NCI-H1092 (cell line): ENCODE measurements at regions not wholly inside any gene's neighbourhood (a gene's known extent, or its start where the extent isn't known, plus 50 kb on each side); places are given as distances from the start of the nearest gene placed in this dataset.

Source experiments
- DNase-seq: peaks from one replicate; lab custom pipeline; 2025; lab: John Stamatoyannopoulos, UW

DNA sequence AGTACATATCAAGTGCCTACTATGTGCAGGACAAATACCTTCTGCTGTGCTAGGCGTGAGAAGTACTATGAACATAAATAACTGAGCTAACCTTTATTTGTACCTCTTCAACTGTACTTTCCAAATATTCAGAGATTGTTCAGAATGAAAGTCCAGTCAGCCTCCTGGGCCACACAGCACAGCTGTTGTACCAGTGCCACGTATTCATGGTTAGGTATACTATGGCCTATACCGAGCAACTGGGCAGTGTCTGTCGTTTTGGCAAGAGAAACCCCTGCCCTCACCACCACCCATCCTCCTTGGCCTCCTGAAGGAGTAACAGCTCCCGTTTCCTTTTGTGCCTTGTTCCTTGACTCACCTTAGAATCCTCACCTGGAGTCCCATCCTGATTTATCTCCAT lies 53.0 kb downstream of the RASSF10 start:
- no peak for DNase-seq

DNA sequence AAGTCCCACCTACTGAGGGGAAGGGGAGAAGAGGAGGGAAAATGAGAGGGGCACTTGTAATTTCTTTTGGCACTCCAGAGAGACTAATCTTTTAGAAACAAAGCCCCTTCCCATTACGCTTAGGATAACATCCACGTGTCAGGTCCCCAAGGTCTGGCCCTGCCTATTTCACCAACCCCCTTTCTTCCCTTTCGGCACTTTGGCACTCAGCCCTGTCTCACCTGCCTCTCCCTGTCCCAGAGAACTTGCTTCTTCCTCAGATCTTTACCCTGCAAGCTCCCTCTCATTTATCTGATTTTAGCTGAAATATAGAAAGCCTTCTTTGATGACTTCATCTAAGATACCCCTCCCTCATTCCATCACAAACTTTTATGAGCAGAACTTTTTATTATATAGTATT lies 55.5 kb downstream of the RASSF10 start:
- DNase-seq, result no peak

DNA sequence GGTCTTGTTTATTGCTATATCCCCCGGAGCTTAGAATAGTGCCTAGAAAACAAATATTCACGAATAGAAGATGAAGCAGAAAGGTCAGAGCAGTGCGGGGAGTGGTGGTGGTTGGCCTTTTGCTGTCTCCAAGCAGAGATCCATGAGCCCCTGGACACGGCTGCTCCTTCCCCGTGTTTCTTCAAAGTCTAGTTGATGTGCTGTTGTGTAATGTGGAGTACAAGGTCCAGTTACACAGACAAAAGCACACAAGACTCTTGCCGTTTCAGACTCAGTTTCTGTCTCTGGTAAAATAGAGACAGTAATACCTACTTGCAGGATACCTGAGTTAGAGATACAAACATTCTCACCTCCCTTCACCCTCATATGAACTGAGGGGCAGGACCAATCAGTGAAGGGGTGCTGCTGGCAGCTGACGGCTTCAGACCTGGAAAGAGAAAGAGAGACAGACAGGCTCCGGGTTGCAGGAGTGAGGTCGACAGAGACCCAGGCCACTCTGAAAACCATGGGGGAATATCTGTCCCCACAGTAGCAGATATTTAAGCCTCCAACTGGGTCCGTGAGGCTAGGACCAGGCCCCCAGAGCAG lies 56.2 kb downstream of the RASSF10 start:
- no peak for DNase-seq

DNA sequence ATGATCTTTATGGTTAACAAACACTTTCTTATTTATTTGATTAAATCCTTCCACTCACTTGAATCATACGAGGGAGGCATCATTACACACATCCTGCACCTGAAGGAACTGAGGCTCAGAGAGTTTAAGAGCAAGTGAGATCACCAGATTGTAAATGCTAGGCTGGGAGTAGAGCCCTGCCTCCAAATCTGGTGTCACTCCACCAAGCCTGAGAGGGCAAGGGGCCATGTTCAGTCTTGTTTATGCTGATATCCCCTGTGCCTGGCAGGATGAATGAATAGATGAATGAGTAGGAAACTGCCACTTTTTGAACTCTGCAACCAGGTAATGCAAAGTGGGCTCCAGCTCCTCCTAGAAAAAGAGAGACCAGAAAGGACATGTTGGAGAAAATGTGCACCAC lies 59.1 kb downstream of the RASSF10 start:
- no peak for DNase-seq

DNA sequence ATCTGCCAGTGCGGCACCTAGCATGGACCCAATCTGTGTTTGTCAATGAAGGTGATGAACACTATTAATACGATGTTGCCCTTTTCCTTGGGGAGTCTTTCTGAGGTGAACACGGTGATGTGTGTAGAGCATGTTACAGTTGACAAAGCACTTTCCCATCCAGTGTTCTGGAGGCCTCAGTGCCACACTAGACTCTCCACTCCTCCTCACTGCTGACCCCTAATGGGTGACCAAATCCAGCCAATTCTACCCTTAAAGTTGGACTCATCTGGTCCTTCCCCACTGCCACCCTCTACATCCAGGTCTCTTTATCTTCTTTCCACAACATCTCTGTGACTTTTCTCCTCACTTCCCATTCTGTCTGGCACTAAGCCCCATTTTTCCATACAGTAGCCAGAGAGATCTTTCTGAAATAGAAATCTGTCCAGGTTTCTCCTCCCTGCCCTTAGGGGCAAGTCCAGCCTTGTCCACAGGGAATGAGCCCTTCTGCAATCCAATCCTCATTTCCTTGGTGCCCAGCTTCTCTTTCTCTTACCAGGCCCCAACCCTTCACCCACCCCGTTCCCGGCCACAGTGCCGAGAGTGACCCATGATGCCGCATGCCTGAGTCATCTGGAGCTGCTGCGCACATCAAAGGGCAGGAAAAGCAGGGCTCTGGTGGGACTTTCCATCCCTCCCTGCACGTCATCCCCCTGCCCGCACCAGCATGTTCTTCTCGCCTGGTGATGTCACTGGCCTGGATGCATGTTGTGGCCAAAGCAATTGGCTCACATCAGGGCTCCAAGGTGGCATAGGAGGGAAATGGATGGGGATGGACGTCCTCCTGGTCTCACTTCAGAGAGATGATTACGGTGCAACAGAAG lies 64.2 kb downstream of the RASSF10 start:
- DNase-seq, result no peak

DNA sequence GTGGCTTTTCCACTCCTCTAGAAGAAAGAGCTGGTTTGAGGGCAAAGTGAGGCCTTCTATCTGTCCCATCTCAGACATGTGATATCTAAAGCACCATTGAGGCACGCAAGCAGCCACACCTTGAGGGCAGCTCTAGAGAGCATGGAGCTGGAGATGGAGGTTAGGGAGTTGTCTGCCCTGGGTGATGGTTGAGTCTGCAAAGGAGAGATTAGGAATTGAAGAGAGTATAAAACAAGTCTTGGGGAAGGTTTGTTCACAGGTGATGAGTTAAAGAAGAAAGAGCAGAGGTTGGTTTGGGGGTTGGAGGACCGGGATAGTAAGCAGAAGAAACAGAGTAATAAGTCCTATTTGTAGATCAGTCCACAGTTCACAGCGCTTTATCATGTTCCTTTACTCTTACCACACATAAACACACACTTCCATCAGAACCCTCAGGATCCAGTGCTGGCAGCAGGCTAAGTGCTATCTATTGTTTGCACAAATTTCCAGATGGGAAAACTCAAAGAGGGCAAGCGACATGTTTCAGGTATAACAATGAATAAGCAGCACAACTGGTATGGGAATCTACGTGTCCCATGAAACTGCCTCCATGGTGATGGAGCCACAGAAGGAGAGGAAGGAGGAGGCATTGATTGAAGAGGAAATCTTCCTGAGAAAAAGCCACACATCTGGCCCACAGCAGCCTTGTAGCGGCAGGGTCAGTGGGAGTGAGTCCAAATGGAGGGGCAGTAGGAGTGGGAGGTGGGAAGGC lies 65.8 kb downstream of the RASSF10 start:
- no peak for DNase-seq

DNA sequence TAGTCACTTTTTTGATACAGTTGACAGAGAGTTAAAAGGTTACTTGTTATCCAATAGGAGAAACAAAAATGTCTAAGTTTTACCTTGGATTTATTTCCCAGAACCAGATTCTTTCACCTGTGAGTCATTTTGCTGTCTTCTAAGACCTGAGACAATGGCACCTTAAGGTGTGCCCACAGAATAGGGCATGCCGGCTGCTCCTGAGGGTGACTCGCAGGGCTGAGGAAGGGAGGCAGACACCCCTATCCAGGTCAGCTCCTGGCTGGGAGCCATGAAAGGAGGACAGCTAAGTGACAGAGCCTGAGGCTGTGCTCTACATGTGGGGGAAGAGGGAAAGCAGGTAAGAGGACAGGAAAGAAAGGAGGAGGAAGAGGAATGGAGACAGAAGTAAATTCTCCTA lies 67.8 kb downstream of the RASSF10 start:
- DNase-seq, result no peak

DNA sequence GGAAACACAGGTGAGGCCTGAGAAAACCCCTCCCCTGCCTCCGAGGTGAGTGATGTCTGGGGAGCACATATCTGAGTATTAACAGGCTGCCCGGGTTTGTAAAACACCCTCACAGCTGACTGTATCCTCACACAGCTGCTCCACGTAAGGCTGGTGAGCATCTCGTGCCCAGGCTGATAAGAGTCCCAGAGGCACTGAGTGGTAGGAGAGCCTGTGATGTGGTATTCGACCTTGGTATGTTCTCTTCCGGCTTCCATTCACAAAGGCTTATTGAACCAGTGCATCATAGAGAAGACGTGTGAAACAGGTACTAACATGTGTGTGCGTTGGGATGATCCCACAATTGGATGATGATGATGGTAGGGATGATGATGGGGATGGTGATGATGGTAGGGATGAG lies 71.7 kb downstream of the RASSF10 start:
- no peak for DNase-seq

DNA sequence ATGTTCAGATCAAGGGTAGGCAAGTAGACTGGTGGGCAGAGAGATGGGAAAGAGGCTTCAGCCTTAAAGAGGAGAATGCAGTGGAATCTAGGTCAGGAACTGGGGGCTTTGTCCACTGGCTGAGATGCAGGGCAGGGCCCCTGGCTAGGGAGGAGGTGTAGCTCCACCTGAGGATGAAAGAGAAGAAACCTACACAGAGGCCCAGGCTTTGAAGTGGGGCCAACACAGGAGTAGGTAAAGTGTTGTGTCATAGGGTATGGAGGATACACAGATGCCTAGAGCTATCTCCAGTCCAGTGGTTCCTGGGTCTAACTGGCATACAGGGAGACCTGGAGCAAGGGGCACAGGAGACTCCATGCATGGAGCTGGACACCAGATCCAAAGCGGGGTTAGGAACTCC lies 73.5 kb downstream of the RASSF10 start:
- DNase-seq, result no peak

DNA sequence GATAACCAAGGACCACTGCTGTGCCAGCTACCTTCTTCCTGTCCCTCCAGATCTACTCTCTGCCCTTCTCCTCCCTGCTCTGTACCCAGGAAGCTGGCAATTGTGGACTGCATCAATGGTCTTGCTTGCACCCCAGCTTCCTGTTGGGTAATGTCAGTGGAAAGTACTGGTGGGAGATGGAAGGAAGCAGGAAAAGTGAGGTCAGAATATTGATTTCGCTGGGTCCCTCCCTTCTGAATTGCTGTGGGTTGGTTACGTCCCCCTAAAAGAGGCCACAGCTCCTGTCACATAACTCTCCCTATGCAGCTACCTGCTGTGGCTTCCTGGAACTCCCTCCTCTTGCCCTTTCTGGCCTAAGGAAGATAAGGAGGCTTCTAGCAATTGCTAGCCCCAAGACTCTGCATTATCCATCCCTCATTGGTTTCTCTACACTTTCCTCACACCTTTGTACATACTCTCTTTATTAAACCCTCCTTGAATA lies 81.2 kb downstream of the RASSF10 start:
- no peak for DNase-seq

DNA sequence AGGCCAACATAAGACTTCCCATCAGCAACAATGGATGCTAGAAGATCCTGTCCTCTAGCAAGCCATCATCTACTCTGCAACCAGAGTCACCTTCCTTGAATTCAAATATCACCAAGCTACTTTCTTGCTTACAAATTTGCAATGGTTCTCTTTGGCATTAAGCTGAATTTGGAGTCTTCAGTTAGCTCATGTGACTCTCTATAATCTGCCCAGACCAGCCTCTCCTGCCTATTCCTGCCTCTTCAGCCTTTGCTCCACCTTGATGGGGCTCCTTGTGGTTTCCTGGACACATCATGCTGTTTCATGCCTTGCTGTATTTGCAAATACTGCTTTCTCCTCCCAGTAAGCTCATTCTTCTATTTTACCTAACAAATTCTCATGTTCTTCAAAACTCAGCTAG lies 82.3 kb downstream of the RASSF10 start:
- no peak for DNase-seq

DNA sequence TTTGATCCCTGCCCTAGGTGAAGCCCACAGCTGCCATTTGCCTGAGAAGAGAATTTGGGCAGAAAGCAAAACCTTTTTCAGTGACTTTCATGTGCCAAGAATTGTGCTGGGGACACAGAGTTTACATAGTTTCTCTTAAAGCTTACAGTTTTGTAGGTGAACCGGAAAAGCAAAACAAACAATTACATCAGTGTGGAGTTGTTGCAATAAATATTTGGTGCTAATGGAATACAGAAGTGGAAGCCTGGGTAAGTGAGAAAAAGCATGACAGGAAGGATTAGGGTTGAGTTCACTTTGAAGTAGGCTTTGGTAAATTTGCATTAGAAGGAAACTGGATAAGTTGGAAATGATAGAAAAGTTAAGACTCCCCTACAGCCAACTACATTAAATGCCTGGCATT lies 82.7 kb downstream of the RASSF10 start:
- DNase-seq, result no peak

DNA sequence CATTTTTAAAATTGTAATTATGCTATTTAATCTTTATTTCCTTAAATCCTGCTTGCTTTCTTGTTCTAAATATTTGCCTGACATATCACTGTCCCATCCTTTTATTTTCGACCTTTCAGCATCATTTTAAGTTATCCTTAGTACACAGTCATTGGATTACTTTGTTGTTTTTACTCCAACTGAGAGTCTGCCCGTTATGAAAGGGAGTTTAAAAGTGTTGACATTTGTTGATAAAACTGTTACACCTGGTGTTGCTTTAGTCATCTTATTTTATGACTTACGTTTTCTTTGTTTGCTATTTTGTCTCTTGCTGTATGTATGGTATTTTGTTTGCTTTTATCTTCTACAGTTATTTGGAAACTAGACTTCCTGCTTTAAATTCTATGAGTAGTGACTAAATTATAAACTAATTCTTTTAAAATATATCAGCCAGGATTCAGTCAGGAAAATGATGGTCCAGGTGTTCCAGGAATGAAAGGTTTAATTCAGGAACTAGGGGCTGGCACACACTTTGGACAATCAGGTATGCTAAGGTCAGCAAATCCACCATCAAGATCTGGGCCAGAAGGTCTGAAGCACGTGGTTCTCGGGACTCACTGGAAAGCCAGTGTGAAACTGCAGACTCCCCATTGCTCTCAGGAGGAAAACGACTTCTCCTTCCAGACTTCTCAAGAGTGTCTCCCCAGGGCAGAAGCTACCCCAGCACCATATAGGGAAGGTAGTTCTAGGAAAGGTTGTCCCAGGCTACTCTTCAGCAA lies 86.0 kb downstream of the RASSF10 start:
- no peak for DNase-seq

DNA sequence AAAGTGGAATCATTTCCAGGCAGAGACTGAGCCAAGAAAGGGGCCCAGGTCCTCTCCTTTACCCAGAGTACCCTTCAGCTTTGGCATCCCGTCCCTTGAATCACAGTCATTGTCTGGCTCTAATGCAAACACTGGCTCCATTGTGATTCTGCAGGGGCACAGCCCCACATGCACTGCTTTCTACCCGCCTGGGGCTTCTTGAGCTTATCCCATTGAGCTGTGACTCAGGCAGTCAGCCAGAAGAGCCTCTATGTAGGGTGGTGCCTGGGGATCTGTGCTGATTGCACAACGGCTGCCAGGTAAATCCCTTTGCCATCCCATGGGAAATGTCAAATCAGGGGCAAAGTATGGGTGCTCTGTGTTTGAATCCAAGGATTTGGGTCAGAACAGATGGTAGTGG lies 88.9 kb downstream of the RASSF10 start:
- DNase-seq, result peak; percentile 77

DNA sequence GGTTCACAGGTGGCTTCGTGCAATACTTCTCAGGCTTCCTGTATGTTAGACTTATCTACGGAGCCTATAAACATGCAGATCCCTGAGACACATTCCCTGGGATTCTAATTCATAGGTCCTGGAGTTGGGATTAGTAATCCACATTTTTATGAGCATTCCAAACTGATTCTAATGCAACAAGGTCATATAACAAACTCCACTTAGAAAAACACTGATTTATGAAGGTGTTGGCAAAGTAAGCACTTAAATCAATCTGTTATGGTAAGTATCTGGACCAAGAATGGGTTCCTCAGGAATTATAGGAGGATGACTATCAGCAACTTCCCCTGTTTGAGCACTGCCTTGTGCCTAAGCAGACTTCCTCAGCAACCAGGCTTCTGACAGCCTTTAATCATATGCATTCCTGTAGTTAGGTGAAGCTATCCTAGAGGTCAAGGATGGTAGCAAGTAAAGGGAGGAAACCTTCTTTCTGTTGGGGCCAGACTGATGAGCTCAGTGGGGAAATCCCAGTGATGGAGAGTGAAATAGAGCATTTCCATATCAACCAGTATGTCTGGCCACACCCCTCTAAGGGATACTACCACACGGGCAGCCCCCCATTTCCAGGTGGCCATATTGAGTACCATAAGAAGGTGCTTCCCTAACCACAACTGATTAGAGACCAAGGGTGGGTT lies 89.6 kb downstream of the RASSF10 start:
- DNase-seq, result no peak

DNA sequence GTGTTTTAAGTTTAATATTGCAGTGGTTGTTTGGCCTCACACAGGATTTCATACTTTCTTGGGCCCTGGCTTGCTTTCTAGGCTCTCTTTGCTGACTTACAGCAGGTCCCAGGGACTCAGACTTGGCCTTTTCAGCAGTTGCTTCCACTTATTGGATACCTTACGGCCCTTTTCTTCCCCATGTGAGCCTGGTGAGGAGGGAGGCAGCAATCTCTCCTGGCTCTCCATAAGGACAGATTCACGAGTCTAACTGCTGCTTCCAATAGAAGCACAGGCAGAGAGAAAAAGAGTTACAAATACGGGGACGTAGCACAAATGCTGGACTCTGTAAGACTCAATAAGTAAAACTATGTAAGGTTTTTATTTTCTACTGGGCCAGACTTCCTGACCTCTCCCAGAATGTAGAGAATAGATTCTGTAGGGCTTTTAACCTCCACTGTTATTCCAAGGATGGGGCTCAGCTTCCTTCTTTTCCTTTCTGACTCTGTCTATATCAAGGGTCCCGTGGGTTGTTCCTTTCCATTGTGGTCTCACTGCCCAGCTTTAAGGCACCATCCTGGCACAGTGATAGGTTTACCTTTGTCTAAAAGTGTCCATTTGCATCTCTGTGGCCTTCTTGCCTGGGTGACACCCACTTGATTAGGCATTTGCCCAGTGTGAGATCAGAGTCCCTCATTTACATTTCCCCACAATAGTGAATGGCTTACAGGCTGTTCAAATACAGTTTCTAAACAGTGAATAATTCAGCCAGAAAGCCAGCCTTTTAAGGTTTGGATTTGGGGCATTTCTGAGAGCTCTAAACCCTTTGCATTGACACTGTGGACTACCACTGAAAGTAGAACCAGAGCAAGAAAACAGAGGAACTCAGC lies 92.8 kb downstream of the RASSF10 start:
- no peak for DNase-seq

DNA sequence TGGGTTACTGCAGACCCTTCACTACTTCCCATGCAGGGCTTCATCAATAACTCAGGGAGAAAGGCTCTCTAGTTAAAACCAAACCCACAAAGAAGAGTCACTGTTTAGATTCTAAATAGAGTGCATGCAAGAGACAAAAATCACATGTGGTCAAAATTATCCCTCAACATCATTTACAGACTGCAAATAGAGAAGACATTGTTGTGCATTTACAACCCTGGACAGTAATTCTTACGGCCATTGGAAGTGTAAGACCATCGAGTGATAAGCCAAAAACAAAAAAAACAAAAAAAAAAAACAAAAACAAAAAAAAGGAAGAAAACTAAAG lies 93.4 kb downstream of the RASSF10 start:
- DNase-seq, result no peak

DNA sequence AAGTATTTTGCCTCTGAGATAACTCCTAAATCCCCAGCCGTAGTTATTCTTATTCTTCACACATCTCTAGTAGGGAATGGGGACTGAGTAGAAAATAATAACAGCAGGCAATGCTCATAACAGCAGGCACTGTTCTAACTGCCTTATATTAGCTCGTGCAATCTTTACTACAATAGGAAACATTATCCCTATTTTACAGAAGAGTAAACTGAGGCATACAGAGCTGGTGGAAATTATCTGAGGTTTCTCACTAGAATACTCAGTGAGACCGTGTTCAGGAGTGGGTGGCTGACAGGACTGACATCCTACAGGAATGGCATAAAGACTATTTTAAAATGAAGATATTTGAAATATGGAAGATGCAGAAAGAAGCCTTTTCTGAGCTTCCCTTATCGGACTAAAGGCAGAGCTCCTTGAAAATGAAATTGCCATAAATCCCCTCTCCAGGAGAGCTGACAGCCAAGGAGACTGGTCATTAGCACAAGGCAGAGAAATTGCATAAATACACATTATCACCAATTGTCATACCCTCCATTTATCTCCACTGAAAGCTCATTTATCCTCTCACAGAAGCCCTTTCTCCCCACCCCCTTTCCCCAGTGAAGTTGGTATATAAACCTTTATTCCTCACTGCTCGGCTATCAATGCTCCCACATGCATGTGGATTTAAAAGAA lies 93.9 kb downstream of the RASSF10 start:
- DNase-seq, result no peak

DNA sequence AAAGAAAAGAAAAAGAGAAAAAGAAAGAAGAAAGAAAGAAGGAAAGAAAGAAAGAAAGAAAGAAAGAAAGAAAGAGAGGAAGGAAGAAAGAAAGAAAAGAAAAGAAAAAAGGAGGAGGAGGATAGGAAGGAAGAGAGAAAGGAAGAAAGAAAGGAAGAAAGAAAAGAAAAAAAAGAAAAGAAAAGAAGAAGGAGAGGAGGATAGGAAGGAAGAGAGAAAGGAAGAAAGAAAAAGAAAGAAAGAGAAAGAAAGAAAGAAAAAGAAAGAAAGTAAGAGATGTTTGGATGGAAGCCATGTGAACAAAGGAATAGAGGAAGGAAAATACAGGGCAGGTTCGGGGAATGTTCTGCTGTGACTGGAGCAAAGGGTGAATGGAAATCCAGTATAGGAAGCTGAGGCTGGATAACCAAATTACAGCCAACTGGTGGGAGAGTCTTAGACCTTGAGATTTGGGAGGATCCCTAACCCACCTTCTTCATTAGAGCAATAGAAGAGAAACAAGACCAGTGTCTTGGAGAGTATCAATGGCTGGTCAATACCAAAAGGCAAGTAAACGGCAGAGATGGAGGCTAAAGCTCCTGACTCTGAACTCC lies 94.9 kb downstream of the RASSF10 start:
- no peak for DNase-seq
